Activated CD8-positive, alpha-beta T cell treated with anti-CD3 and anti-CD28 coated beads, Interleukin-2, amount 10 ng/mL, durations not matched to agents 7 days and 5 days (primary cell): ENCODE measurements at regions not wholly inside any gene's neighbourhood (a gene's known extent, or its start where the extent isn't known, plus 50 kb on each side); places are given as distances from the start of the nearest gene placed in this dataset.

Source experiments
- ATAC-seq: fragments of 150-1000 bp; cut with Tn5 transposase; one replicate; pipeline ENCODE4 v1.10.0; 2021; ENCODE audit warnings: moderate library complexity
- CTCF ChIA-PET: fragments of 350-600 bp; sonication (Branson Sonifier 250); formaldehyde crosslinking; loops from one replicate; lab custom pipeline; 2021; ENCODE audit warnings: antibody characterized with exemption; lab: Charles Lee
- POLR2A ChIA-PET: fragments of 350-600 bp; sonication (Branson Sonifier 250); formaldehyde crosslinking; loops from one replicate; lab custom pipeline; 2021; ENCODE audit warnings: antibody characterized with exemption; lab: Charles Lee
- DNase-seq: peaks from one replicate; pipeline ENCODE4 v3.0.0-alpha.2; 2020
- H3K27ac Mint-ChIP-seq: one replicate; pipeline ENCODE4 v1.8.0; 2021; ENCODE audit warnings: mild to moderate bottlenecking, mixed read lengths
- H3K27me3 Mint-ChIP-seq: one replicate; pipeline ENCODE4 v1.8.0; 2021; ENCODE audit warnings: low read depth, mixed read lengths
- H3K36me3 Mint-ChIP-seq: one replicate; pipeline ENCODE4 v1.8.0; 2021; ENCODE audit warnings: low read depth, mixed read lengths
- H3K4me1 Mint-ChIP-seq: one replicate; pipeline ENCODE4 v1.8.0; 2021; ENCODE audit warnings: low read depth, mixed read lengths
- H3K4me3 Mint-ChIP-seq: one replicate; pipeline ENCODE4 v1.8.0; 2021; ENCODE audit warnings: mild to moderate bottlenecking, mixed read lengths
- H3K9me3 Mint-ChIP-seq: one replicate; pipeline ENCODE4 v1.8.0; 2022; ENCODE audit warnings: mixed read lengths; ENCODE audit not compliant: insufficient read depth

GRCh38 chr11:45511566-45511965 lies 153.9 kb downstream of the CHST1 start:
- Mint-ChIP-seq H3K27me3 (peaks cover 2% of the 10 kb centered on the region), H3K4me3 (no peak overlapping the region), H3K27ac (no peak overlapping the region), H3K4me1 (no peaks in the 10 kb centered on the region), H3K9me3 (no peaks in the 10 kb centered on the region), H3K36me3 (no peaks in the 10 kb centered on the region)
- ATAC-seq (no peak), DNase-seq (no peak)
- CTCF ChIA-PET = no interaction called here
- POLR2A ChIA-PET = no interaction called here

GRCh38 chr11:45507916-45508315 lies 157.5 kb downstream of the CHST1 start:
- Mint-ChIP-seq H3K36me3 (no peaks in the 10 kb centered on the region), H3K4me3 (no peak overlapping the region), H3K27ac (no peak overlapping the region), H3K4me1 (no peaks in the 10 kb centered on the region), H3K9me3 (no peaks in the 10 kb centered on the region), H3K27me3 (peaks cover 2% of the 10 kb centered on the region)
- ChIA-PET CTCF (interaction anchor here (1.0 kb wide), 1 partner anchor 263 kb away, joined by 3 read pairs; no protein-coding TSS in a partner anchor), POLR2A (no interaction called here)
- no peak for DNase-seq
- ATAC-seq = no peak

GRCh38 chr11:45503311-45503710 lies 162.1 kb downstream of the CHST1 start:
- Mint-ChIP-seq H3K4me3 (no peak overlapping the region), H3K4me1 (no peaks in the 10 kb centered on the region), H3K36me3 (no peaks in the 10 kb centered on the region), H3K27ac (no peak overlapping the region), H3K9me3 (no peaks in the 10 kb centered on the region), H3K27me3 (peaks cover 7% of the 10 kb centered on the region)
- no peak for DNase-seq
- no peak for ATAC-seq
- POLR2A ChIA-PET = no interaction called here
- CTCF ChIA-PET = no interaction called here

- H3K27ac Mint-ChIP-seq = no peak overlapping the region
- DNase-seq (no peak), ATAC-seq (no peak)
- H3K36me3 Mint-ChIP-seq = no peaks in the 10 kb centered on the region
- no peaks in the 10 kb centered on the region for H3K4me1 Mint-ChIP-seq
- ChIA-PET CTCF (no interaction called here), POLR2A (no interaction called here)
- no peaks in the 10 kb centered on the region for H3K9me3 Mint-ChIP-seq
- H3K4me3 Mint-ChIP-seq = no peak overlapping the region
- peaks cover 12% of the 10 kb centered on the region for H3K27me3 Mint-ChIP-seq
These were observed 163.2 kb downstream of the CHST1 start for GRCh38 chr11:45502226-45502545.

- POLR2A ChIA-PET = no interaction called here
- no peaks in the 10 kb centered on the region for H3K36me3 Mint-ChIP-seq
- DNase-seq = no peak
- no peak overlapping the region for H3K4me3 Mint-ChIP-seq
- ATAC-seq = no peak
- peaks cover 12% of the 10 kb centered on the region for H3K27me3 Mint-ChIP-seq
- H3K27ac Mint-ChIP-seq = no peak overlapping the region
- H3K4me1 Mint-ChIP-seq = no peaks in the 10 kb centered on the region
- CTCF ChIA-PET = no interaction called here
- H3K9me3 Mint-ChIP-seq = no peaks in the 10 kb centered on the region
These were observed 163.8 kb downstream of the CHST1 start for GRCh38 chr11:45501392-45502225.

- Mint-ChIP-seq H3K9me3 (no peaks in the 10 kb centered on the region), H3K4me1 (no peaks in the 10 kb centered on the region), H3K36me3 (no peaks in the 10 kb centered on the region), H3K27ac (no peak overlapping the region), H3K27me3 (peaks cover 14% of the 10 kb centered on the region), H3K4me3 (no peak overlapping the region)
- no peak for ATAC-seq
- no peak for DNase-seq
- CTCF ChIA-PET = no interaction called here
- POLR2A ChIA-PET = no interaction called here
These were observed 165.0 kb downstream of the CHST1 start for GRCh38 chr11:45500451-45500850.

GRCh38 chr11:45494738-45495137 lies 170.7 kb downstream of the CHST1 start:
- DNase-seq = no peak
- no peak for ATAC-seq
- ChIA-PET POLR2A (no interaction called here), CTCF (no interaction called here)
- no peaks in the 10 kb centered on the region for H3K4me1 Mint-ChIP-seq
- no peaks in the 10 kb centered on the region for H3K9me3 Mint-ChIP-seq
- H3K4me3 Mint-ChIP-seq = no peak overlapping the region
- H3K27ac Mint-ChIP-seq = no peak overlapping the region
- H3K27me3 Mint-ChIP-seq = peaks cover 27% of the 10 kb centered on the region
- no peaks in the 10 kb centered on the region for H3K36me3 Mint-ChIP-seq

- Mint-ChIP-seq H3K27me3 (peaks cover 10% of the 10 kb centered on the region), H3K9me3 (no peaks in the 10 kb centered on the region), H3K36me3 (no peaks in the 10 kb centered on the region), H3K27ac (no peak overlapping the region), H3K4me3 (no peak overlapping the region), H3K4me1 (no peaks in the 10 kb centered on the region)
- ChIA-PET CTCF (no interaction called here), POLR2A (no interaction called here)
- ATAC-seq (no peak), DNase-seq (no peak)
These were observed 176.0 kb downstream of the CHST1 start for GRCh38 chr11:45489281-45489905.

GRCh38 chr11:45486461-45486860 lies 179.0 kb downstream of the CHST1 start:
- no peak for DNase-seq
- no peak for ATAC-seq
- H3K4me1 Mint-ChIP-seq = no peaks in the 10 kb centered on the region
- ChIA-PET CTCF (no interaction called here), POLR2A (interaction anchor here (0.6 kb wide), 1 partner anchor 34 kb away, joined by 3 read pairs; no protein-coding TSS in a partner anchor)
- no peaks in the 10 kb centered on the region for H3K36me3 Mint-ChIP-seq
- no peaks in the 10 kb centered on the region for H3K9me3 Mint-ChIP-seq
- H3K27me3 Mint-ChIP-seq = peaks cover 10% of the 10 kb centered on the region
- H3K27ac Mint-ChIP-seq = no peak overlapping the region
- H3K4me3 Mint-ChIP-seq = no peak overlapping the region

- CTCF ChIA-PET = interaction anchor here (1.3 kb wide), 1 partner anchor 287 kb away, joined by 3 read pairs; no protein-coding TSS in a partner anchor
- Mint-ChIP-seq H3K4me1 (no peaks in the 10 kb centered on the region), H3K36me3 (no peaks in the 10 kb centered on the region), H3K4me3 (no peak overlapping the region), H3K27ac (no peak overlapping the region), H3K9me3 (no peaks in the 10 kb centered on the region), H3K27me3 (peaks cover 2% of the 10 kb centered on the region)
- POLR2A ChIA-PET = no interaction called here
- ATAC-seq (no peak), DNase-seq (no peak)
These were observed 180.2 kb downstream of the CHST1 start for GRCh38 chr11:45485070-45485707.

GRCh38 chr11:45484326-45484883 lies 181.0 kb downstream of the CHST1 start:
- Mint-ChIP-seq H3K4me3 (no peak overlapping the region), H3K27ac (no peak overlapping the region), H3K27me3 (peaks cover 2% of the 10 kb centered on the region), H3K36me3 (no peaks in the 10 kb centered on the region), H3K4me1 (no peaks in the 10 kb centered on the region), H3K9me3 (no peaks in the 10 kb centered on the region)
- ATAC-seq = no peak
- no peak for DNase-seq
- POLR2A ChIA-PET = no interaction called here
- CTCF ChIA-PET = interaction anchor here (1.3 kb wide), 1 partner anchor 288 kb away, joined by 3 read pairs; no protein-coding TSS in a partner anchor

- H3K4me1 Mint-ChIP-seq = no peaks in the 10 kb centered on the region
- ATAC-seq (no peak), DNase-seq (no peak)
- no peaks in the 10 kb centered on the region for H3K9me3 Mint-ChIP-seq
- POLR2A ChIA-PET = no interaction called here
- no peaks in the 10 kb centered on the region for H3K36me3 Mint-ChIP-seq
- CTCF ChIA-PET = no interaction called here
- H3K27ac Mint-ChIP-seq = no peak overlapping the region
- H3K4me3 Mint-ChIP-seq = no peak overlapping the region
- peaks cover 2% of the 10 kb centered on the region for H3K27me3 Mint-ChIP-seq
These were observed 182.0 kb downstream of the CHST1 start for GRCh38 chr11:45483416-45483815.
